HS-27A (cell line): ENCODE measurements at regions not wholly inside any gene's neighbourhood (a gene's known extent, or its start where the extent isn't known, plus 50 kb on each side); places are given as distances from the start of the nearest gene placed in this dataset.

Experiments
- DNase-seq: peaks from one replicate; pipeline ENCODE4 v3.0.0-alpha.2; 2012; ENCODE audit warnings: low read depth, missing footprints

- DNase-seq: no peak
Measured at GRCh38 chr6:168722397-168722796, 281.4 kb downstream of the SMOC2 start.

DNA sequence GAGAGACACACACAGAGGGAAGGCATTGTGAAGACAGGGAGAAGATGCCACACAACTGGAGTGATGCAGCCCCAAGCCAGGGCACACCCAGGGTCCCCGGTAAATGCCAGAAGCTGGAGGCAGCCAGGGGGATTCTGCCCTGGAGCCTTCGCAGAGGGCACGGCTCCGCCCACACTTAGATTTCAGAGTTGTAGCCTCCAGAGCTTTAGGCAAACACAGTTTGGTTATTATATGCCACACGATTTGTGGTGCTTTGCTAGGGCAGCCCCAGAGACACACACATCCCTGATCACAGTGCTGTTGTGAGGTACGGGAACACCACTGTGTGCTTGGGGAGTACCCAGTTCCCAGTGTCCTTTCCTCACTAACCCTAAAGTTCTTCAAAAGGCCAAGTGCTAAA, 280.6 kb downstream of the SMOC2 start:
- DNase-seq: no peak

- no peak for DNase-seq
Measured at GRCh38 chr6:168719901-168720300, 278.9 kb downstream of the SMOC2 start.

- no peak for DNase-seq
Measured at GRCh38 chr6:168718821-168719475, 278.0 kb downstream of the SMOC2 start.
